ENCODE measurements at regions not wholly inside any gene's neighbourhood (a gene's known extent, or its start where the extent isn't known, plus 50 kb on each side); places are given as distances from the start of the nearest gene placed in this dataset.

DNA sequence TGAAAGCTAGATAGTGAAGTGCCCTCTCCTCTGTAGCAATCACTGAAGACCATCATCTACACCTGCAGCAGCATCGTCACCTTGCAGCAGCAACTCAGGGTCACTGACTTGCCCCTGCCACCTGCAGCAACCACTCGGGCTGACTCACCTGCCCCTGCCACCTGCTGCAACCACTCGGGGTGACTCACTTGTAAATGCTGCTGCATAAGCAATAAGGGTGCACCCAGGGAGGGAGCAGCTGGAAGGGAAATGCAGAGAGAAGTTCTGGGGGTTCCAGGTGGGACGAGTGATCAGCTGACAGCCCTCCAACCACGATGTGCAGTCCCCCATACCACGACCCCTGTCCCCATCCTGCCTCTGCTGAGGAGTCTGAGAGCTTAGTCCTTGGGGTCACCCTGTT is 357.1 kb upstream of the SFSWAP start:
- TF ChIP-seq POLR2A (IDR thresholded peaks at IDR 0.05; ENCODE audit: low read length) (no peak), GATA1 (IDR thresholded peaks at IDR 0.05; ENCODE audit: low read depth, low read length) (no peak)
